ENCODE measurements at regions not wholly inside any gene's neighbourhood (a gene's known extent, or its start where the extent isn't known, plus 50 kb on each side); places are given as distances from the start of the nearest gene placed in this dataset.
A peak's percentile ranks its signal among the peaks of the same experiment; 100 is the strongest.
"Not testable (repeated sequence)": the region's sequence is repeated elsewhere in the genome, so short reads cannot be mapped to it uniquely, and the experiment has no call there.

- no peak for DNase-seq
- H3K36me3 ChIP-seq (ENCODE audit: low read depth, missing control alignments) = no peaks in the 10 kb centered on the region
- intact Hi-C loops (cut with DNase I; ENCODE audit: low total_unique reads) = no loop called here
- H3K27me3 ChIP-seq = no peaks in the 10 kb centered on the region
- H3K4me1 ChIP-seq = peaks cover 7% of the 10 kb centered on the region
- TF ChIP-seq POLR2A (IDR thresholded peaks at IDR 0.05) = no peak
- no peak for TF ChIP-seq CTCF (IDR thresholded peaks at IDR 0.05)
- H3K27ac ChIP-seq = no peak overlapping the region
- WGBS, 2 donors = 84 to 85% methylated on average over 11 of the region's 11 CpGs
- H3K4me3 ChIP-seq = no peak overlapping the region
- no peaks in the 10 kb centered on the region for H3K9me3 ChIP-seq
These were observed 102.3 kb downstream of the NPIPB11 start for GRCh38 chr16:29304251-29304650.

- Histone ChIP-seq H3K36me3 (ENCODE audit: low read depth, missing control alignments) (no peaks in the 10 kb centered on the region), H3K27ac (no peak overlapping the region), H3K4me3 (no peak overlapping the region), H3K9me3 (no peaks in the 10 kb centered on the region), H3K27me3 (no peaks in the 10 kb centered on the region), H3K4me1 (peaks cover 7% of the 10 kb centered on the region)
- DNase-seq = no peak
- TF ChIP-seq CTCF (IDR thresholded peaks at IDR 0.05) (no peak), POLR2A (IDR thresholded peaks at IDR 0.05) (no peak)
- intact Hi-C loops (cut with DNase I; ENCODE audit: low total_unique reads) = no loop called here
- 86 to 92% methylated on average over 2 to 5 of the region's 5 CpGs for WGBS, 2 donors
These were observed 103.0 kb downstream of the NPIPB11 start for GRCh38 chr16:29303520-29303919.

GRCh38 chr16:29302976-29303375 is 103.5 kb downstream of the NPIPB11 start:
- Histone ChIP-seq H3K36me3 (ENCODE audit: low read depth, missing control alignments) (no peaks in the 10 kb centered on the region), H3K4me1 (peaks cover 7% of the 10 kb centered on the region), H3K9me3 (no peaks in the 10 kb centered on the region), H3K27me3 (no peaks in the 10 kb centered on the region), H3K27ac (no peak overlapping the region), H3K4me3 (no peak overlapping the region)
- 96 to 97% methylated on average over 12 to 13 of the region's 13 CpGs for WGBS, 2 donors
- no peak for TF ChIP-seq POLR2A (IDR thresholded peaks at IDR 0.05)
- TF ChIP-seq CTCF (IDR thresholded peaks at IDR 0.05) = no peak
- DNase-seq = no peak
- intact Hi-C loops (cut with DNase I; ENCODE audit: low total_unique reads) = no loop called here

GRCh38 chr16:29302433-29302832 is 104.1 kb downstream of the NPIPB11 start:
- intact Hi-C loops (cut with DNase I; ENCODE audit: low total_unique reads); H3K4me1 ChIP-seq; H3K4me3 ChIP-seq; H3K36me3 ChIP-seq (ENCODE audit: low read depth, missing control alignments); DNase-seq; H3K27ac ChIP-seq; H3K9me3 ChIP-seq; H3K27me3 ChIP-seq: not testable (repeated sequence)
- 97% methylated on average over 18 to 20 of the region's 20 CpGs for WGBS, 2 donors

- WGBS, 2 donors = 87 to 91% methylated on average over 8 to 15 of the region's 15 CpGs
- H3K4me1 ChIP-seq; H3K27ac ChIP-seq; H3K27me3 ChIP-seq; H3K4me3 ChIP-seq; H3K9me3 ChIP-seq; DNase-seq; intact Hi-C loops (cut with DNase I; ENCODE audit: low total_unique reads); H3K36me3 ChIP-seq (ENCODE audit: low read depth, missing control alignments): not testable (repeated sequence)
These were observed 104.7 kb downstream of the NPIPB11 start for GRCh38 chr16:29301662-29302285.

GRCh38 chr16:29300541-29301535 is 105.7 kb downstream of the NPIPB11 start:
- DNase-seq; H3K4me1 ChIP-seq; H3K36me3 ChIP-seq (ENCODE audit: low read depth, missing control alignments); H3K27ac ChIP-seq; H3K27me3 ChIP-seq; H3K4me3 ChIP-seq; intact Hi-C loops (cut with DNase I; ENCODE audit: low total_unique reads); H3K9me3 ChIP-seq: not testable (repeated sequence)
- 44 to 45% methylated on average over 20 to 29 of the region's 29 CpGs for WGBS, 2 donors

GRCh38 chr16:29300030-29300491 is 106.5 kb downstream of the NPIPB11 start:
- H3K4me1 ChIP-seq; H3K4me3 ChIP-seq; H3K9me3 ChIP-seq; intact Hi-C loops (cut with DNase I; ENCODE audit: low total_unique reads); DNase-seq; H3K27me3 ChIP-seq; H3K36me3 ChIP-seq (ENCODE audit: low read depth, missing control alignments): not testable (repeated sequence)
- 45 to 46% methylated on average over 7 of the region's 7 CpGs for WGBS, 2 donors
- peak overlapping the region in 1 of 2 donors; percentile 5 for H3K27ac ChIP-seq

- intact Hi-C loops (cut with DNase I; ENCODE audit: low total_unique reads); H3K27ac ChIP-seq; H3K36me3 ChIP-seq (ENCODE audit: low read depth, missing control alignments); H3K9me3 ChIP-seq; H3K4me3 ChIP-seq; H3K27me3 ChIP-seq; H3K4me1 ChIP-seq; DNase-seq: not testable (repeated sequence)
- 83 to 92% methylated on average over 10 of the region's 10 CpGs for WGBS, 2 donors
These were observed 107.5 kb downstream of the NPIPB11 start for GRCh38 chr16:29298997-29299396.

- DNase-seq; H3K36me3 ChIP-seq (ENCODE audit: low read depth, missing control alignments); H3K4me1 ChIP-seq; H3K4me3 ChIP-seq; H3K9me3 ChIP-seq; intact Hi-C loops (cut with DNase I; ENCODE audit: low total_unique reads); H3K27me3 ChIP-seq; H3K27ac ChIP-seq: not testable (repeated sequence)
- 86 to 91% methylated on average over 11 to 12 of the region's 12 CpGs for WGBS, 2 donors
These were observed 108.2 kb downstream of the NPIPB11 start for GRCh38 chr16:29298307-29298706.

All from testis (tissue), 2 donors.